Left ventricle myocardium inferior (tissue), 1 donor: ENCODE measurements at regions not wholly inside any gene's neighbourhood (a gene's known extent, or its start where the extent isn't known, plus 50 kb on each side); places are given as distances from the start of the nearest gene placed in this dataset.

Experiments used
- DNase-seq: peaks from one replicate; pipeline ENCODE4 v3.0.0-alpha.2; 2020
- H3K27ac ChIP-seq: fragments of 200-600 bp; replicated peaks from 2 replicates; pipeline ENCODE4 v1.8.0; 2021
- H3K27me3 ChIP-seq: fragments of 200-600 bp; 2 replicates; pipeline ENCODE4 v1.8.0; 2021; ENCODE audit warnings: low read depth
- H3K36me3 ChIP-seq: fragments of 200-600 bp; 2 replicates; pipeline ENCODE4 v1.8.0; 2021
- H3K4me1 ChIP-seq: fragments of 200-600 bp; 2 replicates; pipeline ENCODE4 v1.8.0; 2021
- H3K4me3 ChIP-seq: fragments of 200-600 bp; 2 replicates; pipeline ENCODE4 v1.8.0; 2021; ENCODE audit warnings: mild to moderate bottlenecking, moderate library complexity
- H3K9me3 ChIP-seq: fragments of 200-600 bp; replicated peaks from 2 replicates; pipeline ENCODE4 v1.8.0; 2021
- intact Hi-C: fragments of 100-400 bp; cut with micrococcal nuclease; formaldehyde crosslinking; loops from one replicate; pipeline ENCODE4 v1.11.0; 2022
- TF ChIP-seq, protein P1 (sequence below): fragments of 200-600 bp; IDR thresholded peaks from 2 replicates; pipeline ENCODE4 v1.8.0; 2021; ENCODE audit warnings: antibody characterized with exemption, mild to moderate bottlenecking, borderline replicate concordance
- donor health status: DM: no; HTN: yes; CAD: no; lungs with severe emphysema.

- H3K4me1 ChIP-seq: no peaks in the 10 kb centered on the region
- no peaks in the 10 kb centered on the region for H3K36me3 ChIP-seq
- intact Hi-C loops: no loop called here
- no peak for DNase-seq
- H3K9me3 ChIP-seq: no peaks in the 10 kb centered on the region
- TF ChIP-seq, protein P1, sequence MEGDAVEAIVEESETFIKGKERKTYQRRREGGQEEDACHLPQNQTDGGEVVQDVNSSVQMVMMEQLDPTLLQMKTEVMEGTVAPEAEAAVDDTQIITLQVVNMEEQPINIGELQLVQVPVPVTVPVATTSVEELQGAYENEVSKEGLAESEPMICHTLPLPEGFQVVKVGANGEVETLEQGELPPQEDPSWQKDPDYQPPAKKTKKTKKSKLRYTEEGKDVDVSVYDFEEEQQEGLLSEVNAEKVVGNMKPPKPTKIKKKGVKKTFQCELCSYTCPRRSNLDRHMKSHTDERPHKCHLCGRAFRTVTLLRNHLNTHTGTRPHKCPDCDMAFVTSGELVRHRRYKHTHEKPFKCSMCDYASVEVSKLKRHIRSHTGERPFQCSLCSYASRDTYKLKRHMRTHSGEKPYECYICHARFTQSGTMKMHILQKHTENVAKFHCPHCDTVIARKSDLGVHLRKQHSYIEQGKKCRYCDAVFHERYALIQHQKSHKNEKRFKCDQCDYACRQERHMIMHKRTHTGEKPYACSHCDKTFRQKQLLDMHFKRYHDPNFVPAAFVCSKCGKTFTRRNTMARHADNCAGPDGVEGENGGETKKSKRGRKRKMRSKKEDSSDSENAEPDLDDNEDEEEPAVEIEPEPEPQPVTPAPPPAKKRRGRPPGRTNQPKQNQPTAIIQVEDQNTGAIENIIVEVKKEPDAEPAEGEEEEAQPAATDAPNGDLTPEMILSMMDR: no peak
- H3K27me3 ChIP-seq: no peaks in the 10 kb centered on the region
- no peak overlapping the region for H3K4me3 ChIP-seq
- no peak overlapping the region for H3K27ac ChIP-seq
Measured at GRCh38 chr11:96647621-96648020, 257.8 kb downstream of the JRKL start.

DNA sequence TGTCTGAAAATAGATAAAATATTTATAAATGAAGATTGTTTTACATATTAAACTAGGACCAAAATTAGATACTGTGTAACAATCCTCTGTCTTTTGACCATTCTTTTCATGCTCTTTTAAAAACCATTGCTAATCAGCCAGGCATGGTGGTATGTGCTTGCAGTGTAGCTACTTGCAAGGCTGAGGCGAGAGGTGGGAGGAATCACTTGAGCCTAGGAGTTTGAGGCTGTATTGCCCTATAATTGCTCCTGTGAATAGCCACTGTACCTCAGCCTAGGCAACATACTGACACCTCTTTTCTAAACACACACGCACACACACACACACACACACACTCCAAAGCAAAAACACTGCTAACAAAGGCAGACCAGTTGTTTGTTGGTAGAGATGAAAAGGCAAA lies 259.2 kb downstream of the JRKL start:
- H3K9me3 ChIP-seq: no peaks in the 10 kb centered on the region
- H3K4me3 ChIP-seq: no peak overlapping the region
- no peaks in the 10 kb centered on the region for H3K4me1 ChIP-seq
- TF ChIP-seq, protein P1: no peak
- intact Hi-C loops: no loop called here
- no peaks in the 10 kb centered on the region for H3K36me3 ChIP-seq
- H3K27ac ChIP-seq: no peak overlapping the region
- DNase-seq: no peak
- H3K27me3 ChIP-seq: no peaks in the 10 kb centered on the region

- intact Hi-C loops: no loop called here
- Histone ChIP-seq H3K36me3 (no peaks in the 10 kb centered on the region), H3K9me3 (no peaks in the 10 kb centered on the region), H3K4me3 (no peak overlapping the region), H3K27me3 (no peaks in the 10 kb centered on the region), H3K27ac (no peak overlapping the region), H3K4me1 (no peaks in the 10 kb centered on the region)
- DNase-seq: no peak
- TF ChIP-seq, protein P1: no peak
Measured at GRCh38 chr11:96652516-96652915, 262.7 kb downstream of the JRKL start.

DNA sequence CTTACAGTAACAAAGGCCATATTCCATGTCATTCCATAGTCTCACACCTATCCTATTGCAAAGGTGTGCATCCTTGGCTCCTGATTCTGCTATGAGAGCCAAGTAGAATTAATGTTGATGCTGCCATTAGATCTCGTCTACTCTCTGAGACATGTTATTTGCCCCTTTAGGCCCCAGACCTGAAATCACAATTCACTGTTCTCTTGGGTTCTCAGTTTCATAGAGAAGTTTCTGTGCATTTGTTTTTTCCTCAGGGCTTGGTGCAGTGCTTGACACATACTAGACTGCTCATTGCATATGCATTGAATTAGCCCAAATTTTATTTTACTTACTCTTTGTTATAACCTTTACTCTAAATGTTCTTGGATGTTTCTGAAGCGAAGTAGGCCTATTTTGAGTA lies 265.7 kb downstream of the JRKL start:
- no peaks in the 10 kb centered on the region for H3K4me1 ChIP-seq
- TF ChIP-seq, protein P1: no peak
- no peaks in the 10 kb centered on the region for H3K9me3 ChIP-seq
- intact Hi-C loops: no loop called here
- no peak for DNase-seq
- no peaks in the 10 kb centered on the region for H3K27me3 ChIP-seq
- no peak overlapping the region for H3K4me3 ChIP-seq
- H3K36me3 ChIP-seq: no peaks in the 10 kb centered on the region
- H3K27ac ChIP-seq: no peak overlapping the region

GRCh38 chr11:96658436-96658835 lies 268.6 kb downstream of the JRKL start:
- Histone ChIP-seq H3K9me3 (no peaks in the 10 kb centered on the region), H3K36me3 (no peaks in the 10 kb centered on the region), H3K4me1 (no peaks in the 10 kb centered on the region), H3K27ac (no peak overlapping the region), H3K27me3 (no peaks in the 10 kb centered on the region), H3K4me3 (no peak overlapping the region)
- DNase-seq: no peak
- TF ChIP-seq, protein P1: no peak
- intact Hi-C loops: no loop called here

GRCh38 chr11:96664110-96664509 lies 274.3 kb downstream of the JRKL start:
- intact Hi-C loops: no loop called here
- H3K4me1 ChIP-seq: no peaks in the 10 kb centered on the region
- H3K4me3 ChIP-seq: no peak overlapping the region
- DNase-seq: no peak
- no peaks in the 10 kb centered on the region for H3K27me3 ChIP-seq
- H3K9me3 ChIP-seq: no peaks in the 10 kb centered on the region
- TF ChIP-seq, protein P1: no peak
- H3K36me3 ChIP-seq: no peaks in the 10 kb centered on the region
- no peak overlapping the region for H3K27ac ChIP-seq
